GM12874 (cell line): ENCODE measurements at regions not wholly inside any gene's neighbourhood (a gene's known extent, or its start where the extent isn't known, plus 50 kb on each side); places are given as distances from the start of the nearest gene placed in this dataset.

Experiments used
- CTCF ChIP-seq: IDR thresholded peaks from 2 replicates; pipeline ENCODE4 v1.5.1; 2011; ENCODE audit warnings: low read depth, mild to moderate bottlenecking, control low read depth, low read length, moderate library complexity; ENCODE audit not compliant: insufficient read depth

- TF ChIP-seq CTCF: no peak
Observed at GRCh38 chr9:105900123-105900522, 205.8 kb downstream of the TMEM38B start.

DNA sequence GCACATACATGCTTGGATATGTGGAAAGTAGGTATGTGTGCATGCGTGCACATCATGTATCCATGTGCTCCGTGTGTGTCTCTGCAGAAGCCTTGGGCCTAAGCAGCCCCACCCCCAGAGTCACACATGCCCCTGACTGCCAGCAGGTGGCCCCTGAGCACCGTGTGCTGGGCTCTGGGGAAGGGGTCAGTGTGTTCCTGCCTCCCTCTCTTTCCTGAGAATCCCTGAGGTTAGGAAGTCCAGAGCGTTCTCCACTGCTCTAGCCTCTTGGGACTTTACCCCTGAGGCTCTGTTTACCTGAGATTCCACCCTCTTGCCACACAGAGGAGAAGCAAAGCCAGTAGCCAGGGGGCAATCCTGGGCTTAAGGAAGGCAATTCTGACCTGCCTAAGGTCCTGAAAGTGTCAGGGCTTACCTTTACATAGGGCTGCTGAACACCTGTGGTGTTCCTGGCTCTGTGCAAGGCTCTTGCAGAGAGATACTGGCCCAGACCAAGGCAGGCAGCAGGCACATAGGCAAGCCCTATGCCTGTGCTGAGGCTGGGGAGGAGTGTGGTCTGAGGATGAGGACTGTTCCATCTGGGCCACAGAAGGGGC lies 207.3 kb downstream of the TMEM38B start:
- TF ChIP-seq CTCF: peak; percentile 78

- no peak for TF ChIP-seq CTCF
Observed at GRCh38 chr9:105908069-105908468, 213.7 kb downstream of the TMEM38B start.

- TF ChIP-seq CTCF: no peak
Observed at GRCh38 chr9:105911104-105911911, 217.0 kb downstream of the TMEM38B start.

DNA sequence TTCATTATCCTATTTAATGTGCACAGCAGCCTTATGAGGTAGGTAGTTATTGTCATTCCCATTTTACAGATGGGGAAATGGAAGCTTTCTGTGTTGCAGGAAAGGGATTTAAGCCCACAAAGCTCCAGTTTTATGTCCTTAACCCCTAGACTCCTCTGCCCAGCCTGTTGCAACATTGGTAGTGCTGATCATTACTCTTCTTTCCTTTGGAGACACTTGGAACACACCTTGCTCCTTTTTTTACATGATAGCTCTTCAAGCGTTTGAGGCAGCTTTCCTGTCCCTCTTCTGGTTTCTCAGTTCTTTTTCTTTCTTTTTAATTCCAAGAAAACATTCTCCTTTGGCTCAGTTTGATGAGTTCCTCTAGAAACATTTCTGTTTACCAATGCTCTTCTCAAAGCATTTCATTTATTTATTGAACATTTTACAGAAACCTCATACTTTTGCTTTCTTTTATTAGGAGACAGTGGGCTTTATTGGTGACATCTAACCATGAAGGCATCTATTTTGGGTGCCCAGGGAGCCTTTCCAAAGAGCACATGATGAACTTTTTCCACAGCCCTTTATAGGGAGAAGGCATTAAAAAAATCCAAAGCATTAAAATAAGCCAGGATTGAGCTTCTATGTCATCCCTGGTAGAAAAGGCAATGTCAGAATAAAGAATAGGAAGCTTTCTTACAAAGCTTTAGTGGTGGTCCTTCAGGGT lies 218.0 kb downstream of the TMEM38B start:
- no peak for TF ChIP-seq CTCF

GRCh38 chr9:105912863-105913516 lies 218.6 kb downstream of the TMEM38B start:
- TF ChIP-seq CTCF: no peak
